HG02852 (cell line): ENCODE measurements at regions not wholly inside any gene's neighbourhood (a gene's known extent, or its start where the extent isn't known, plus 50 kb on each side); places are given as distances from the start of the nearest gene placed in this dataset.

Experiments used
- ATAC-seq: cut with Tn5 transposase; IDR thresholded peaks from one replicate; pipeline ENCODE4 v1.9.1; 2021; ENCODE audit warnings: mild to moderate bottlenecking, moderate library complexity; ENCODE audit not compliant: unreplicated experiment

- ATAC-seq = no peak
Measured at GRCh38 chr3:66672830-66673229, 172.0 kb upstream of the LRIG1 start.

- no peak for ATAC-seq
Measured at GRCh38 chr3:66673293-66673692, 172.5 kb upstream of the LRIG1 start.

GRCh38 chr3:66675366-66675765 is 174.5 kb upstream of the LRIG1 start:
- ATAC-seq = no peak

GRCh38 chr3:66692042-66692765 is 191.4 kb upstream of the LRIG1 start:
- ATAC-seq = no peak

- no peak for ATAC-seq
Measured at GRCh38 chr3:66692766-66693150, 191.9 kb upstream of the LRIG1 start.

- ATAC-seq = no peak
Measured at GRCh38 chr3:66693461-66694031, 192.7 kb upstream of the LRIG1 start.

- no peak for ATAC-seq
Measured at GRCh38 chr3:66702126-66702525, 201.3 kb upstream of the LRIG1 start.

GRCh38 chr3:66703501-66703900 is 202.7 kb upstream of the LRIG1 start:
- no peak for ATAC-seq

GRCh38 chr3:66705076-66705475 is 204.3 kb upstream of the LRIG1 start:
- ATAC-seq = no peak

- ATAC-seq = no peak
Measured at GRCh38 chr3:66706890-66707289, 206.1 kb upstream of the LRIG1 start.

- no peak for ATAC-seq
Measured at GRCh38 chr3:66709532-66709931, 208.7 kb upstream of the LRIG1 start.

- no peak for ATAC-seq
Measured at GRCh38 chr3:66712210-66712609, 211.4 kb upstream of the LRIG1 start.

- no peak for ATAC-seq
Measured at GRCh38 chr3:66713921-66714320, 213.1 kb upstream of the LRIG1 start.

GRCh38 chr3:66715806-66716205 is 215.0 kb upstream of the LRIG1 start:
- ATAC-seq = no peak

GRCh38 chr3:66717806-66718205 is 217.0 kb upstream of the LRIG1 start:
- no peak for ATAC-seq

- no peak for ATAC-seq
Measured at GRCh38 chr3:66719796-66720356, 219.1 kb upstream of the LRIG1 start.

- ATAC-seq = no peak
Measured at GRCh38 chr3:66720508-66720907, 219.7 kb upstream of the LRIG1 start.

- no peak for ATAC-seq
Measured at GRCh38 chr3:66722675-66723074, 221.9 kb upstream of the LRIG1 start.

GRCh38 chr3:66723231-66723630 is 222.4 kb upstream of the LRIG1 start:
- no peak for ATAC-seq

- ATAC-seq = no peak
Measured at GRCh38 chr3:66729687-66730393, 229.0 kb upstream of the LRIG1 start.

- ATAC-seq = no peak
Measured at GRCh38 chr3:66738625-66739365, 238.0 kb upstream of the LRIG1 start.
